Kidney epithelial cell (primary cell): ENCODE measurements at regions not wholly inside any gene's neighbourhood (a gene's known extent, or its start where the extent isn't known, plus 50 kb on each side); places are given as distances from the start of the nearest gene placed in this dataset.

Experiments used
- DNase-seq: peaks from one replicate; pipeline ENCODE4 v3.0.0-alpha.2; 2010; ENCODE audit warnings: low read depth
- H3K27me3 ChIP-seq: 2 replicates; pipeline ENCODE4 v1.6.0; 2011; ENCODE audit warnings: low read length; ENCODE audit not compliant: control insufficient read depth, insufficient read depth
- H3K36me3 ChIP-seq: 2 replicates; pipeline ENCODE4 v1.5.1; 2011; ENCODE audit warnings: low read length; ENCODE audit not compliant: control insufficient read depth, insufficient read depth
- H3K4me3 ChIP-seq: 2 replicates; pipeline ENCODE4 v1.5.1; 2011; ENCODE audit warnings: low read depth, mild to moderate bottlenecking, control low read depth, low read length
- CTCF ChIP-seq: IDR thresholded peaks from 2 replicates; pipeline ENCODE4 v1.5.1; 2011; ENCODE audit warnings: mild to moderate bottlenecking, moderate library complexity, low read length, control low read depth, inconsistent platforms; ENCODE audit not compliant: insufficient read depth, poor library complexity, severe bottlenecking

- no peak overlapping the region for H3K4me3 ChIP-seq
- TF ChIP-seq CTCF, result no peak
- H3K36me3 ChIP-seq, result no peaks in the 10 kb centered on the region
- no peak for DNase-seq
- peaks cover 3% of the 10 kb centered on the region for H3K27me3 ChIP-seq
Measured at GRCh38 chr6:3663811-3664210, 87.7 kb downstream of the PXDC1 start.

- H3K27me3 ChIP-seq, result peaks cover 3% of the 10 kb centered on the region
- no peak for TF ChIP-seq CTCF
- H3K4me3 ChIP-seq, result no peak overlapping the region
- no peak for DNase-seq
- H3K36me3 ChIP-seq, result no peaks in the 10 kb centered on the region
Measured at GRCh38 chr6:3663081-3663480, 88.4 kb downstream of the PXDC1 start.

GRCh38 chr6:3661390-3661789, 90.1 kb downstream of the PXDC1 start:
- H3K4me3 ChIP-seq, result no peak overlapping the region
- peaks cover 3% of the 10 kb centered on the region for H3K27me3 ChIP-seq
- no peaks in the 10 kb centered on the region for H3K36me3 ChIP-seq
- TF ChIP-seq CTCF, result no peak
- no peak for DNase-seq

- no peaks in the 10 kb centered on the region for H3K27me3 ChIP-seq
- no peak overlapping the region for H3K4me3 ChIP-seq
- no peaks in the 10 kb centered on the region for H3K36me3 ChIP-seq
- DNase-seq, result no peak
- no peak for TF ChIP-seq CTCF
Measured at GRCh38 chr6:3660473-3660872, 91.0 kb downstream of the PXDC1 start.

GRCh38 chr6:3659748-3660147, 91.8 kb downstream of the PXDC1 start:
- no peak for TF ChIP-seq CTCF
- H3K36me3 ChIP-seq, result no peaks in the 10 kb centered on the region
- H3K27me3 ChIP-seq, result no peaks in the 10 kb centered on the region
- H3K4me3 ChIP-seq, result no peak overlapping the region
- DNase-seq, result no peak

- TF ChIP-seq CTCF, result no peak
- DNase-seq, result no peak
Measured at GRCh38 chr6:3656076-3656475, 95.4 kb downstream of the PXDC1 start.

More at GRCh38 chr6:3656076-3656475, 95.4 kb downstream of the PXDC1 start:
- Histone ChIP-seq H3K27me3 (no peaks in the 10 kb centered on the region), H3K36me3 (no peaks in the 10 kb centered on the region), H3K4me3 (no peak overlapping the region)
